ENCODE measurements at regions not wholly inside any gene's neighbourhood (a gene's known extent, or its start where the extent isn't known, plus 50 kb on each side); places are given as distances from the start of the nearest gene placed in this dataset.
"Not testable (repeated sequence)": the region's sequence is repeated elsewhere in the genome, so short reads cannot be mapped to it uniquely, and the experiment has no call there.

DNA sequence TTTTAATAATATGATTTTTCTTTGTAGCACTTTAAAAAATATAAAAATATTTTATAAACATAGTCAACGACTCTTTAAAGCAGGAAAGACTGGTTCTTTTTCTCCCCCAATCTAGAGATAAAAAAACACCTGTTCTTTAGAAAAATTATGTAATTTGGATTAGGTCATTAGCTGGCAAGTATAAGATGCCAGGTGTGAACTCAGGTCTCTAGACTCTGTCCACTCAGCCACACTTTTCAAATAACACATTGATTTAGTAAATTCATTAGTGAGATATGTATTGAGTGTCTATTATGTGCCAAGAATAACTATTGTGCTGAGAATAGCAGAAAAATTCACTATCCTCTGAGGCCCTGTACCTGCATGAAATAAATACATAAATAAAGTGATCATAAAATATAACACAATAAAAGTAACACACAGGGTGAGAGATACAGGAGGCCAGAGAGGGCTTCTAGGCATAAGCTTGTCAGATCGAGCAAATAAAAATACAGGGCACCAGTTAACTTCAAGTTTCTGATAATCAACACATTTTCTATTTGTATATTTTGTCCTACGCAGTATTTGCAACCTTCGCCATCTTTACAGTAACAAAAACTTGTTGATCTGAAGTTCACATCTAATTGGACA lies 867.1 kb upstream of the GBE1 start:
- no peaks in the 10 kb centered on the region for H4K20me1 ChIP-seq (ENCODE audit: control insufficient read depth, insufficient read depth, low read depth, low read length)
- H3K4me2 ChIP-seq (ENCODE audit: low read length) = no peak overlapping the region
- H3K4me1 ChIP-seq (ENCODE audit: control insufficient read depth, low read length) = no peaks in the 10 kb centered on the region
- H3F3A ChIP-seq (ENCODE audit: control insufficient read depth, insufficient read depth) = no peaks in the 10 kb centered on the region
- H3K27me3 ChIP-seq (ENCODE audit: control insufficient read depth, low read length) = no peaks in the 10 kb centered on the region
- no peak overlapping the region for H3K4me3 ChIP-seq (ENCODE audit: low read length)
- H3K27ac ChIP-seq (ENCODE audit: low read depth, low read length) = no peak overlapping the region
- TF ChIP-seq, protein P1, sequence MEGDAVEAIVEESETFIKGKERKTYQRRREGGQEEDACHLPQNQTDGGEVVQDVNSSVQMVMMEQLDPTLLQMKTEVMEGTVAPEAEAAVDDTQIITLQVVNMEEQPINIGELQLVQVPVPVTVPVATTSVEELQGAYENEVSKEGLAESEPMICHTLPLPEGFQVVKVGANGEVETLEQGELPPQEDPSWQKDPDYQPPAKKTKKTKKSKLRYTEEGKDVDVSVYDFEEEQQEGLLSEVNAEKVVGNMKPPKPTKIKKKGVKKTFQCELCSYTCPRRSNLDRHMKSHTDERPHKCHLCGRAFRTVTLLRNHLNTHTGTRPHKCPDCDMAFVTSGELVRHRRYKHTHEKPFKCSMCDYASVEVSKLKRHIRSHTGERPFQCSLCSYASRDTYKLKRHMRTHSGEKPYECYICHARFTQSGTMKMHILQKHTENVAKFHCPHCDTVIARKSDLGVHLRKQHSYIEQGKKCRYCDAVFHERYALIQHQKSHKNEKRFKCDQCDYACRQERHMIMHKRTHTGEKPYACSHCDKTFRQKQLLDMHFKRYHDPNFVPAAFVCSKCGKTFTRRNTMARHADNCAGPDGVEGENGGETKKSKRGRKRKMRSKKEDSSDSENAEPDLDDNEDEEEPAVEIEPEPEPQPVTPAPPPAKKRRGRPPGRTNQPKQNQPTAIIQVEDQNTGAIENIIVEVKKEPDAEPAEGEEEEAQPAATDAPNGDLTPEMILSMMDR (IDR thresholded peaks at IDR 0.05; ENCODE audit: low read depth, low read length, poor library complexity, severe bottlenecking) = no peak
- no peak for TF ChIP-seq EZH2phosphoT487 (IDR thresholded peaks at IDR 0.05; ENCODE audit: borderline replicate concordance, low read length)
- no peaks in the 10 kb centered on the region for H3K36me3 ChIP-seq (ENCODE audit: control insufficient read depth, low read length)
- H3K79me2 ChIP-seq (ENCODE audit: control insufficient read depth, low read length) = no peaks in the 10 kb centered on the region
- no peaks in the 10 kb centered on the region; the same call in 1 of the 2 replicates for H3K9me2 ChIP-seq (replicated peaks; ENCODE audit: control insufficient read depth, low read length)
- no peaks in the 10 kb centered on the region for H3K9me3 ChIP-seq (ENCODE audit: control insufficient read depth, insufficient read depth, low read length)

DNA sequence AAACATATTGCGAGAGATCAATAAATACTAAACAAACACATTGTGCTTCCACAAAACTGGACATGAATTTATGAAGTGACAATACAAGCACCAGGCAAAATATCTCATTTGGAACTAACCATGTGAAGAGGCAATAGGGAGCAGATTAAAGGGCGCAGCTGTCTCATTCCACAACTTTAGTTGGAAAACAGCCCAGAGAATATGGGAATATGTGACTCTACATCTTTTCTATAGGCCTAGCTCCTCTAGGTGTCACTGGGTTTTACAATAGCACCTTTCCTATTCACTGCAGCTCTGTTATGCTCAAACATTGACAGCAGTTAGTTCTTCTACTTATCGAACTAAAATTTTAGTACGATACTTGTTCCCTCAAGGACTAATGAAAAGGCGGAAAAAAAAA lies 866.3 kb upstream of the GBE1 start:
- Histone ChIP-seq H3K27ac (ENCODE audit: low read depth, low read length) (no peak overlapping the region), H3K36me3 (ENCODE audit: control insufficient read depth, low read length) (no peaks in the 10 kb centered on the region), H3K4me3 (ENCODE audit: low read length) (no peak overlapping the region), H3K9me2 (replicated peaks; ENCODE audit: control insufficient read depth, low read length) (no peaks in the 10 kb centered on the region; the same call in 1 of the 2 replicates), H3K4me1 (ENCODE audit: control insufficient read depth, low read length) (no peaks in the 10 kb centered on the region), H3K4me2 (ENCODE audit: low read length) (no peak overlapping the region), H4K20me1 (ENCODE audit: control insufficient read depth, insufficient read depth, low read depth, low read length) (no peaks in the 10 kb centered on the region), H3K79me2 (ENCODE audit: control insufficient read depth, low read length) (no peaks in the 10 kb centered on the region), H3K27me3 (ENCODE audit: control insufficient read depth, low read length) (no peaks in the 10 kb centered on the region), H3K9me3 (ENCODE audit: control insufficient read depth, insufficient read depth, low read length) (no peaks in the 10 kb centered on the region), H3F3A (ENCODE audit: control insufficient read depth, insufficient read depth) (no peaks in the 10 kb centered on the region)
- TF ChIP-seq, protein P1 (IDR thresholded peaks at IDR 0.05; ENCODE audit: low read depth, low read length, poor library complexity, severe bottlenecking) = no peak
- TF ChIP-seq EZH2phosphoT487 (IDR thresholded peaks at IDR 0.05; ENCODE audit: borderline replicate concordance, low read length) = no peak

DNA sequence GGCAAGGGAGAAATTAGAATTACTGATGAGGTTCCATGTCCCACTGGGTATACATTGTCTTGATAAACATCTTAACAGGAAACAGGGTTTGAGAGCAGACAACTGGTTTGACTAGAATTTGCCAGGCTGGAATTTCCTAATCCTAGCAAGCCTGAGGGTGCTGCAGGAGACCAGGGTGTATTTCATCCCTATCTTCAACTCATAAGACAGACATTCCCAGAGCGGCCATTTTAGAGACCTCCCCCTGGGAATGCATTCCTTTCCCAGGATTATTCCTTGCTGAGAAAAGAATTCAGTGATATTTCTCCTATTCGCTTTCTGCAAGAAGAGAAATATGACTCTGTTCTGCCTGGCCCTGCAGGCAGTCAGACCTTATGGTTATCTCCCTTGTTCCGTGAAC lies 859.3 kb upstream of the GBE1 start:
- H3K4me2 ChIP-seq (ENCODE audit: low read length); H3K27me3 ChIP-seq (ENCODE audit: control insufficient read depth, low read length); H4K20me1 ChIP-seq (ENCODE audit: control insufficient read depth, insufficient read depth, low read depth, low read length); H3F3A ChIP-seq (ENCODE audit: control insufficient read depth, insufficient read depth); H3K36me3 ChIP-seq (ENCODE audit: control insufficient read depth, low read length); H3K4me3 ChIP-seq (ENCODE audit: low read length); H3K4me1 ChIP-seq (ENCODE audit: control insufficient read depth, low read length); H3K9me2 ChIP-seq (replicated peaks; ENCODE audit: control insufficient read depth, low read length); H3K79me2 ChIP-seq (ENCODE audit: control insufficient read depth, low read length); H3K9me3 ChIP-seq (ENCODE audit: control insufficient read depth, insufficient read depth, low read length); H3K27ac ChIP-seq (ENCODE audit: low read depth, low read length): not testable (repeated sequence)

DNA sequence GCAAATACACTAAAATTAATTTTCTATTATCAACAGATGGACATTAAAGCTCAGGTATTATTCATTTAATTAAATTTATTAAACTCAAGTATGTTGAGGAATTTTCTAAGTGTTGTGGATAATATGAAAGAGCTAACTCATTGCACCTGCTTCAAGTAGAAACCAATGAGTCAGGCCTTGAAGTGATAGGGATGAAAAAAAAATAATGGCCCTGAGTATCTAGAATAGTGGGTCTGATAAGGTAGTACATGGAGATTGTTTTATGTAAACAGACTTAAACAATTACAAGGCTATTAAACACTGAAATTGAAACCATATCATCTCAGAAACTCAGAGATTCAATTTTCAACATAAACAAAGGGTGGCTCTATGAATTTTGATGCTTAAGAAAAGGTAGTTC lies 857.1 kb upstream of the GBE1 start:
- Histone ChIP-seq H3K4me2 (ENCODE audit: low read length) (no peak overlapping the region), H3F3A (ENCODE audit: control insufficient read depth, insufficient read depth) (no peaks in the 10 kb centered on the region), H3K9me3 (ENCODE audit: control insufficient read depth, insufficient read depth, low read length) (no peaks in the 10 kb centered on the region), H4K20me1 (ENCODE audit: control insufficient read depth, insufficient read depth, low read depth, low read length) (no peaks in the 10 kb centered on the region), H3K36me3 (ENCODE audit: control insufficient read depth, low read length) (no peaks in the 10 kb centered on the region), H3K27me3 (ENCODE audit: control insufficient read depth, low read length) (no peaks in the 10 kb centered on the region), H3K4me3 (ENCODE audit: low read length) (no peak overlapping the region), H3K4me1 (ENCODE audit: control insufficient read depth, low read length) (no peaks in the 10 kb centered on the region), H3K79me2 (ENCODE audit: control insufficient read depth, low read length) (no peaks in the 10 kb centered on the region), H3K9me2 (replicated peaks; ENCODE audit: control insufficient read depth, low read length) (no peaks in the 10 kb centered on the region), H3K27ac (ENCODE audit: low read depth, low read length) (no peak overlapping the region)
- TF ChIP-seq, protein P1 (IDR thresholded peaks at IDR 0.05; ENCODE audit: low read depth, low read length, poor library complexity, severe bottlenecking) = no peak
- no peak for TF ChIP-seq EZH2phosphoT487 (IDR thresholded peaks at IDR 0.05; ENCODE audit: borderline replicate concordance, low read length)
